Cardiac fibroblast (primary cell): ENCODE measurements at regions not wholly inside any gene's neighbourhood (a gene's known extent, or its start where the extent isn't known, plus 50 kb on each side); places are given as distances from the start of the nearest gene placed in this dataset.

ENCODE experiments used
- DNase-seq, 2 donors: peaks; one replicate each; pipeline versions ENCODE4 v3.0.0 to v3.0.0-alpha.2; 2010; ENCODE audit warnings: low read depth in 2 of 2
- H3K4me3 ChIP-seq, 2 donors: replicated peaks in 1 of 2; 1 replicate in 1 of 2; 2 replicates in 1 of 2; pipeline ENCODE4 v1.5.1; 2011; ENCODE audit warnings: low read depth in 2 of 2, low read length in 2 of 2, mild to moderate bottlenecking in 2 of 2, moderate library complexity in 1 of 2
- TF ChIP-seq, protein P1 (sequence below): IDR thresholded peaks from one replicate; pipeline ENCODE4 v1.5.1; 2011; ENCODE audit warnings: low read depth, mild to moderate bottlenecking, low read length, inconsistent platforms

DNA sequence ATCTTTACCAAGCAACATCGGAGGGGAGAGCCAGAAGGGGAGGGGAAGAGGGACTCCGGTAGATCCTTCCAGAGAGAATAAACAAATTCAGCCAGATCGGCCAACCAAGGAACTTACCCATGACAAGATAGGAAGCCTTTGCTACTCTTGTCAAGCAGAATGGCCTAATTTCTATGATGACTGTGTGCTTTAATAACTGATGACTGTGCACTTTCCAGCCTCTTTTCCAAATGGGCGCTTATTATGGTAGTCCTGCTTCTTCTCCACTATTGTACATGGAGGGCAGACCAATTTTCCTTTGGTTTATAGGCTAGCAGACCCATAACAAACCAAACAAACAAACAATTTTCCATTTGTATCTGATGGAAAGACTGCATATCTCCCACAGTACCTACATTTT, 163.8 kb upstream of the RFX3 start:
- H3K4me3 ChIP-seq, result no peak overlapping the region
- TF ChIP-seq, protein P1, sequence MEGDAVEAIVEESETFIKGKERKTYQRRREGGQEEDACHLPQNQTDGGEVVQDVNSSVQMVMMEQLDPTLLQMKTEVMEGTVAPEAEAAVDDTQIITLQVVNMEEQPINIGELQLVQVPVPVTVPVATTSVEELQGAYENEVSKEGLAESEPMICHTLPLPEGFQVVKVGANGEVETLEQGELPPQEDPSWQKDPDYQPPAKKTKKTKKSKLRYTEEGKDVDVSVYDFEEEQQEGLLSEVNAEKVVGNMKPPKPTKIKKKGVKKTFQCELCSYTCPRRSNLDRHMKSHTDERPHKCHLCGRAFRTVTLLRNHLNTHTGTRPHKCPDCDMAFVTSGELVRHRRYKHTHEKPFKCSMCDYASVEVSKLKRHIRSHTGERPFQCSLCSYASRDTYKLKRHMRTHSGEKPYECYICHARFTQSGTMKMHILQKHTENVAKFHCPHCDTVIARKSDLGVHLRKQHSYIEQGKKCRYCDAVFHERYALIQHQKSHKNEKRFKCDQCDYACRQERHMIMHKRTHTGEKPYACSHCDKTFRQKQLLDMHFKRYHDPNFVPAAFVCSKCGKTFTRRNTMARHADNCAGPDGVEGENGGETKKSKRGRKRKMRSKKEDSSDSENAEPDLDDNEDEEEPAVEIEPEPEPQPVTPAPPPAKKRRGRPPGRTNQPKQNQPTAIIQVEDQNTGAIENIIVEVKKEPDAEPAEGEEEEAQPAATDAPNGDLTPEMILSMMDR, result no peak
- DNase-seq, result no peak

DNA sequence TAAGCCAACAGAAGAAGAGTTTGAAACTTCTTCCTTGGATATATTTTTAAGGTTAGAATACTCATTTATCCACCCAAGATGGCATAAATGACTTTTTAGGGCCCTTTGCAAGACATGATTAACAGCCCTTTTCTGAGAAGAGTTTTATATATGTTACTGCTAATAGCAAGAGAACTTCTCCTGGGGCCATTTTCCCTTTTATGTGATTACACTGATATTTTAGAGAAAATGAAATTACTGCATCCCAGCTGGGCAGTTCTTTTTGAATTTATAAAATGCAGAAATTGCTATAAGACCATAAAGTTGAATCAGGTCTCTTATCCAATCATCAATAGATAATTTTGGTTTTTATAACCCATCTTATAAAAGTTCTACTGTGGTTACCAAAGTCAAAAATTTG, 161.3 kb upstream of the RFX3 start:
- TF ChIP-seq, protein P1, result no peak
- H3K4me3 ChIP-seq, result no peak overlapping the region
- no peak for DNase-seq

- DNase-seq, result no peak
- TF ChIP-seq, protein P1, result no peak
- no peak overlapping the region for H3K4me3 ChIP-seq
Measured at GRCh38 chr9:3682186-3682585, 156.4 kb upstream of the RFX3 start.

DNA sequence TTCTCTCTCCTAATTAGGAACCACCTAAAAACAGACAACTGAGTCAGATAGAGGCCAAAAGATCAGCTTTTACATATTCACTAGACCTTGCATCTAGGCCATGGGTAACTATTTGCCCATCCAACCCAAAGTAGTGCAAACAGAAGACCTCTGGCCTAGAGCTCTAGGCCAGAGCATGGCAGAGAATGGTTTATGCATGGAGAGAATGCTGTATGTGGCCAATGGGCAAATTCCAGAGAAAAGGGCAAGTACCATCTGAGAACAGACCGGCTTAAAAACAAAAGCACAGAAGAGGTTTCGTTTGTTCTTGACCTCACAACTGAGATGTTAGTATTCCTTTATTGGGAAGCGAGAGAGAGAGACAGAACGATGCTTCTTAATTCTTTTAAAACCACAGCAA, 151.7 kb upstream of the RFX3 start:
- no peak for DNase-seq
- H3K4me3 ChIP-seq, result no peak overlapping the region
- TF ChIP-seq, protein P1, result no peak

DNA sequence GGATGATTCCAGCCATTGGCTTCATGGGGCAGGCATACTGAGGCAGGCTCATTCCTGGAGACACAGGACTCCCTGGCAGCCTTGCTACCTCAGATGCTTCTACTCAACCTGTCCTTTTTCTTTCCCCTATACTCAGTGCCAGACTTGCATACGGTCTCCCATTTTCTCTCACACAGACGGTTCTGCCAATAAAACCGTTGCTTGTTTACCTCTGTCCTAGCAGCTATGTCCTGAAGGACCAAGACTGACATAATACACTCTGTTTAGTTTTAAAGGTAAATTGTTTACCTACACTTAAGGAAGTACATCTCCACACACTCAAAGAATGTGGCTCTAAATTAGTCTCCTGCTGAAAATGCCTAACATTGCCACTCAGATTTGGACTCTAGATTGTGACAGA, 151.0 kb upstream of the RFX3 start:
- no peak for DNase-seq
- no peak overlapping the region for H3K4me3 ChIP-seq

DNA sequence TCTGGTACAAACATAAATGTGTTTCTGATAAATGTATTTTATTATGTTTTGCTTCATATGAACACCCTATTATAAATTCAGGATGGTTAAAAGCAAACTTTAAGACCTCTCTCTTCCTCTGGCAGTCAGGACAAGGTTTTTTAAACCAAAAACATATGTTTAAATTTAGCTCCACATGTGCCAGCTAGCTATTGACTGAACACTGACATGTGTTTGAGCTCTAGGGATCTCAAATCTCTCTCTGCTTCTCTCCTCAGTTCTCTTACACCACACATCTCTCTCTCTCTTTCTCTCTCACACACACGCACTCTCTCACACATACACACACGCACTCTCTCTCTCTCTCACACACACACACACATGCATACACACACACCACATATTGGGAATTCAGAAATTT, 150.1 kb upstream of the RFX3 start:
- DNase-seq, result no peak
- TF ChIP-seq, protein P1, result no peak
- H3K4me3 ChIP-seq, result no peak overlapping the region

More for the DNA sequence above, 151.0 kb upstream of the RFX3 start:
- TF ChIP-seq, protein P1, result no peak

- DNase-seq, result no peak
- H3K4me3 ChIP-seq, result no peak overlapping the region
- TF ChIP-seq, protein P1, result no peak
Measured at GRCh38 chr9:3674561-3674960, 148.8 kb upstream of the RFX3 start.
